WTC11 (cell line): ENCODE measurements at regions not wholly inside any gene's neighbourhood (a gene's known extent, or its start where the extent isn't known, plus 50 kb on each side); places are given as distances from the start of the nearest gene placed in this dataset.

ENCODE experiments used
- CREB1 ChIP-seq: sonication (generic); formaldehyde crosslinking; IDR thresholded peaks from 2 replicates; pipeline ENCODE4 v1.8.0; 2023; ENCODE audit warnings: mild to moderate bottlenecking, missing genetic modification reagents
- CTCF ChIP-seq: fragments of 200-600 bp; IDR thresholded peaks from 2 replicates; pipeline ENCODE4 v1.8.0; 2022; ENCODE audit warnings: antibody characterized with exemption

GRCh38 chr4:18666322-18666721 lies 644.8 kb upstream of the LCORL start:
- TF ChIP-seq CTCF (no peak), CREB1 (no peak)
